ENCODE measurements at regions not wholly inside any gene's neighbourhood (a gene's known extent, or its start where the extent isn't known, plus 50 kb on each side); places are given as distances from the start of the nearest gene placed in this dataset.

- TF ChIP-seq ZC3H10 (CRISPR knock-in tag; IDR thresholded peaks at IDR 0.05) = no peak
Measured at GRCh38 chr4:126647320-126647719, 985.4 kb upstream of the INTU start (continued).

- no peak for ATAC-seq
- no peak for TF ChIP-seq CSDC2 (CRISPR knock-in tag; IDR thresholded peaks at IDR 0.05)
- no peak for TF ChIP-seq TCF4 (CRISPR knock-in tag; IDR thresholded peaks at IDR 0.05; ENCODE audit: borderline replicate concordance)
- TF ChIP-seq ZFP3 (CRISPR knock-in tag; IDR thresholded peaks at IDR 0.05) = no peak
- TF ChIP-seq PATZ1 (CRISPR knock-in tag; IDR thresholded peaks at IDR 0.05; ENCODE audit: borderline replicate concordance) = no peak
- TF ChIP-seq RARB (CRISPR knock-in tag; IDR thresholded peaks at IDR 0.05) = no peak
- no peak for TF ChIP-seq ZNF70 (CRISPR knock-in tag; IDR thresholded peaks at IDR 0.05)
Measured at GRCh38 chr4:126647756-126648397, 984.9 kb upstream of the INTU start.

- ATAC-seq = no peak
- TF ChIP-seq ZFP3 (CRISPR knock-in tag; IDR thresholded peaks at IDR 0.05) (no peak), PATZ1 (CRISPR knock-in tag; IDR thresholded peaks at IDR 0.05; ENCODE audit: borderline replicate concordance) (no peak), CSRNP3 (CRISPR knock-in tag; IDR thresholded peaks at IDR 0.05) (no peak), PPARA (CRISPR knock-in tag; IDR thresholded peaks at IDR 0.05; ENCODE audit: borderline replicate concordance) (no peak), ESRRG (CRISPR knock-in tag; IDR thresholded peaks at IDR 0.05) (no peak), CSDC2 (CRISPR knock-in tag; IDR thresholded peaks at IDR 0.05) (no peak), TOX (CRISPR knock-in tag; IDR thresholded peaks at IDR 0.05; ENCODE audit: borderline replicate concordance) (no peak), OSR1 (CRISPR knock-in tag; IDR thresholded peaks at IDR 0.05) (no peak), GLIS3 (CRISPR knock-in tag; IDR thresholded peaks at IDR 0.05) (no peak), POU6F1 (CRISPR knock-in tag; IDR thresholded peaks at IDR 0.05; ENCODE audit: borderline replicate concordance, low read depth) (no peak), SNAI2 (CRISPR knock-in tag; IDR thresholded peaks at IDR 0.05) (no peak), ZNF8 (CRISPR knock-in tag; IDR thresholded peaks at IDR 0.05) (no peak)
Measured at GRCh38 chr4:126658411-126658810, 974.3 kb upstream of the INTU start.

GRCh38 chr4:126661194-126661593 lies 971.6 kb upstream of the INTU start:
- no peak for ATAC-seq
- TF ChIP-seq ISL1 (CRISPR knock-in tag; IDR thresholded peaks at IDR 0.05) (no peak), RARB (CRISPR knock-in tag; IDR thresholded peaks at IDR 0.05) (no peak), PPARA (CRISPR knock-in tag; IDR thresholded peaks at IDR 0.05; ENCODE audit: borderline replicate concordance) (no peak), ZNF565 (CRISPR knock-in tag; conservative IDR thresholded peaks at IDR 0.05; ENCODE audit: low read depth) (no peak), ZC3H10 (CRISPR knock-in tag; IDR thresholded peaks at IDR 0.05) (no peak), CSRNP3 (CRISPR knock-in tag; IDR thresholded peaks at IDR 0.05) (no peak), ZNF8 (CRISPR knock-in tag; IDR thresholded peaks at IDR 0.05) (no peak)

GRCh38 chr4:126664839-126665238 lies 967.9 kb upstream of the INTU start:
- ATAC-seq = no peak
- TF ChIP-seq ZFP3 (CRISPR knock-in tag; IDR thresholded peaks at IDR 0.05) (no peak), TSHZ2 (CRISPR knock-in tag; IDR thresholded peaks at IDR 0.05) (no peak), ZFP30 (CRISPR knock-in tag; IDR thresholded peaks at IDR 0.05) (no peak), ZNF565 (CRISPR knock-in tag; conservative IDR thresholded peaks at IDR 0.05; ENCODE audit: low read depth) (no peak), ISL1 (CRISPR knock-in tag; IDR thresholded peaks at IDR 0.05) (no peak), SNAI2 (CRISPR knock-in tag; IDR thresholded peaks at IDR 0.05) (no peak), CSDC2 (CRISPR knock-in tag; IDR thresholded peaks at IDR 0.05) (no peak), CREB5 (CRISPR knock-in tag; IDR thresholded peaks at IDR 0.05; ENCODE audit: low read depth) (no peak), GLIS3 (CRISPR knock-in tag; IDR thresholded peaks at IDR 0.05) (no peak), TCF4 (CRISPR knock-in tag; IDR thresholded peaks at IDR 0.05; ENCODE audit: borderline replicate concordance) (no peak), ZC3H10 (CRISPR knock-in tag; IDR thresholded peaks at IDR 0.05) (no peak), TOX (CRISPR knock-in tag; IDR thresholded peaks at IDR 0.05; ENCODE audit: borderline replicate concordance) (no peak)
